Activated CD8-positive, alpha-beta memory T cell treated with anti-CD3 and anti-CD28 coated beads for 48 hours (primary cell): ENCODE measurements at regions not wholly inside any gene's neighbourhood (a gene's known extent, or its start where the extent isn't known, plus 50 kb on each side); places are given as distances from the start of the nearest gene placed in this dataset.

ENCODE experiments used
- DNase-seq, 3 experiments: peaks; one replicate each; pipeline ENCODE4 v3.0.0-alpha.2; 2020; ENCODE audit warnings: low read depth in 2 of 3, low spot score in 2 of 3

GRCh38 chr4:181168011-181168805 is 1075.0 kb upstream of the TENM3 start:
- DNase-seq, result no peak

- DNase-seq, result no peak
Observed at GRCh38 chr4:181173046-181173445, 1070.2 kb upstream of the TENM3 start.

GRCh38 chr4:181176306-181176705 is 1066.9 kb upstream of the TENM3 start:
- DNase-seq, result no peak

- DNase-seq, result no peak
Observed at GRCh38 chr4:181181331-181181730, 1061.9 kb upstream of the TENM3 start.

GRCh38 chr4:181189751-181190150 is 1053.5 kb upstream of the TENM3 start:
- no peak for DNase-seq

GRCh38 chr4:181193131-181193930 is 1049.9 kb upstream of the TENM3 start:
- no peak for DNase-seq

GRCh38 chr4:181194096-181194495 is 1049.1 kb upstream of the TENM3 start:
- DNase-seq, result no peak

- DNase-seq, result no peak
Observed at GRCh38 chr4:181200076-181200475, 1043.1 kb upstream of the TENM3 start.

GRCh38 chr4:181202240-181202639 is 1041.0 kb upstream of the TENM3 start:
- no peak for DNase-seq

- no peak for DNase-seq
Observed at GRCh38 chr4:181204109-181204508, 1039.1 kb upstream of the TENM3 start.

- DNase-seq, result no peak
Observed at GRCh38 chr4:181213551-181213950, 1029.7 kb upstream of the TENM3 start.

GRCh38 chr4:181216501-181216900 is 1026.7 kb upstream of the TENM3 start:
- no peak for DNase-seq

GRCh38 chr4:181219783-181220416 is 1023.3 kb upstream of the TENM3 start:
- no peak for DNase-seq

GRCh38 chr4:181224852-181225251 is 1018.4 kb upstream of the TENM3 start:
- DNase-seq, result no peak

- DNase-seq, result no peak
Observed at GRCh38 chr4:181225616-181226261, 1017.5 kb upstream of the TENM3 start.

- DNase-seq, result no peak
Observed at GRCh38 chr4:181234951-181235680, 1008.1 kb upstream of the TENM3 start.

GRCh38 chr4:181245326-181245725 is 997.9 kb upstream of the TENM3 start:
- DNase-seq, result no peak

- DNase-seq, result no peak
Observed at GRCh38 chr4:181249031-181249430, 994.2 kb upstream of the TENM3 start.

GRCh38 chr4:181254771-181255170 is 988.4 kb upstream of the TENM3 start:
- no peak for DNase-seq

GRCh38 chr4:181258569-181258968 is 984.6 kb upstream of the TENM3 start:
- no peak for DNase-seq
